Body of pancreas (tissue), 4 donors: ENCODE measurements at regions not wholly inside any gene's neighbourhood (a gene's known extent, or its start where the extent isn't known, plus 50 kb on each side); places are given as distances from the start of the nearest gene placed in this dataset.

Experiments used
- ATAC-seq: fragments of 150-250 bp; one replicate; pipeline ENCODE4 v1.9.1; 2016
- DNase-seq, 4 donors: peaks; one replicate each; pipeline ENCODE4 v3.0.0-alpha.2; 2019
- H3K27ac ChIP-seq, 4 donors: fragments of 200-600 bp; sonication (generic); 1 replicate in 3 of 4; 2 replicates in 1 of 4; pipeline versions ENCODE4 v1.5.1 to v1.6.1; 2016 to 2019; ENCODE audit warnings: mild to moderate bottlenecking in 1 of 4, mixed read lengths in 1 of 4, moderate library complexity in 1 of 4
- H3K27me3 ChIP-seq, 2 donors: fragments of 200-600 bp; sonication (generic); one replicate each; pipeline ENCODE4 v1.6.0; 2016; ENCODE audit warnings: mild to moderate bottlenecking in 1 of 2
- H3K36me3 ChIP-seq, 2 donors: fragments of 200-600 bp; sonication (generic); replicated peaks in 1 of 2; 2 replicates each; pipeline ENCODE4 v1.5.1; 2016; ENCODE audit warnings: low read depth in 2 of 2; ENCODE audit not compliant: insufficient read depth in 1 of 2
- H3K4me1 ChIP-seq: fragments of 200-600 bp; sonication (generic); one replicate; pipeline ENCODE4 v1.6.0; 2016
- H3K4me3 ChIP-seq, 2 donors: fragments of 200-600 bp; sonication (generic); 1 replicate in 1 of 2; 2 replicates in 1 of 2; pipeline ENCODE4 v1.5.1; 2016 to 2019
- H3K9me3 ChIP-seq, 3 donors: fragments of 200-600 bp; sonication (generic); 1 replicate in 2 of 3; 2 replicates in 1 of 3; pipeline ENCODE4 v1.5.1; 2016
- CTCF ChIP-seq, 7 experiments: fragments of 450-650 bp in 4 of 7; fragments of 200-600 bp in 3 of 7; sonication (generic) in 3 of 7; IDR thresholded peaks; one replicate each; pipeline ENCODE4 v1.5.1; 2016 to 2019; ENCODE audit warnings: antibody characterized with exemption in 7 of 7
- POLR2A ChIP-seq, 3 donors: fragments of 450-650 bp; IDR thresholded peaks; one replicate each; pipeline ENCODE4 v1.6.1; 2016; ENCODE audit warnings: antibody characterized with exemption in 3 of 3, mild to moderate bottlenecking in 2 of 3
- WGBS, 2 donors: methylation state at CpG; one replicate each; pipeline ENCODE4 v1.1.5; 2017; 5-methylcytosine and 5-hydroxymethylcytosine counted together
- intact Hi-C: fragments of 100-400 bp; cut with DNase I; formaldehyde crosslinking; loops from one replicate; pipeline ENCODE4 v1.15.1; 2023

- intact Hi-C loops: no loop called here
- Histone ChIP-seq H3K27me3 (no peaks in the 10 kb centered on the region), H3K36me3 (no peaks in the 10 kb centered on the region), H3K9me3 (no peaks in the 10 kb centered on the region), H3K4me3 (no peak overlapping the region), H3K4me1 (no peaks in the 10 kb centered on the region), H3K27ac (no peak overlapping the region)
- DNase-seq (no peak), ATAC-seq (no peak)
- WGBS, 2 donors: 49 to 50% methylated on average over 4 of the region's 4 CpGs
- TF ChIP-seq POLR2A (IDR thresholded peaks at IDR 0.05) (no peak), CTCF (IDR thresholded peaks at IDR 0.05) (no peak)
Measured at GRCh38 chr4:54976682-54977081, 148.7 kb downstream of the KDR start.

GRCh38 chr4:54976031-54976430 lies 149.4 kb downstream of the KDR start:
- no peak overlapping the region for H3K4me3 ChIP-seq
- ATAC-seq: no peak
- 78 to 79% methylated on average over 3 of the region's 3 CpGs for WGBS, 2 donors
- H3K27ac ChIP-seq: no peak overlapping the region
- no peaks in the 10 kb centered on the region for H3K27me3 ChIP-seq
- DNase-seq: no peak
- TF ChIP-seq POLR2A (IDR thresholded peaks at IDR 0.05) (no peak), CTCF (IDR thresholded peaks at IDR 0.05) (no peak)
- no peaks in the 10 kb centered on the region for H3K4me1 ChIP-seq
- no peaks in the 10 kb centered on the region for H3K36me3 ChIP-seq
- intact Hi-C loops: no loop called here
- no peaks in the 10 kb centered on the region for H3K9me3 ChIP-seq

GRCh38 chr4:54973784-54974183 lies 151.6 kb downstream of the KDR start:
- ATAC-seq: no peak
- WGBS, 2 donors: 52 to 58% methylated on average over 1 of the region's 1 CpG
- no peak overlapping the region for H3K27ac ChIP-seq
- intact Hi-C loops: no loop called here
- H3K4me3 ChIP-seq: no peak overlapping the region
- DNase-seq: no peak
- TF ChIP-seq POLR2A (IDR thresholded peaks at IDR 0.05): no peak
- no peak for TF ChIP-seq CTCF (IDR thresholded peaks at IDR 0.05)
- H3K9me3 ChIP-seq: no peaks in the 10 kb centered on the region
- H3K4me1 ChIP-seq: no peaks in the 10 kb centered on the region
- H3K27me3 ChIP-seq: no peaks in the 10 kb centered on the region
- H3K36me3 ChIP-seq: no peaks in the 10 kb centered on the region

- Histone ChIP-seq H3K4me3 (no peak overlapping the region), H3K36me3 (no peaks in the 10 kb centered on the region), H3K27ac (no peak overlapping the region), H3K4me1 (no peaks in the 10 kb centered on the region), H3K9me3 (no peaks in the 10 kb centered on the region), H3K27me3 (no peaks in the 10 kb centered on the region)
- intact Hi-C loops: no loop called here
- ATAC-seq (peak; percentile 71), DNase-seq (peak in 2 of 4 donors; percentile 7 to 23)
- TF ChIP-seq POLR2A (IDR thresholded peaks at IDR 0.05): no peak
- TF ChIP-seq CTCF (IDR thresholded peaks at IDR 0.05): peak; percentile 19 to 70 (median 59)
- WGBS, 2 donors: 4% methylated on average over 7 of the region's 7 CpGs
Measured at GRCh38 chr4:54971474-54971950, 153.9 kb downstream of the KDR start.

GRCh38 chr4:54967289-54967688 lies 158.1 kb downstream of the KDR start:
- DNase-seq: no peak
- Histone ChIP-seq H3K4me3 (no peak overlapping the region), H3K9me3 (no peaks in the 10 kb centered on the region), H3K36me3 (no peaks in the 10 kb centered on the region), H3K4me1 (no peaks in the 10 kb centered on the region), H3K27ac (no peak overlapping the region), H3K27me3 (no peaks in the 10 kb centered on the region)
- WGBS, 2 donors: 33 to 50% methylated on average over 3 of the region's 3 CpGs
- intact Hi-C loops: no loop called here
- TF ChIP-seq CTCF (IDR thresholded peaks at IDR 0.05) (no peak), POLR2A (IDR thresholded peaks at IDR 0.05) (no peak)
- ATAC-seq: no peak
